NCI-H1694 treated with DMSO at 0.1 percent for 48 hours (cell line): ENCODE measurements at regions not wholly inside any gene's neighbourhood (a gene's known extent, or its start where the extent isn't known, plus 50 kb on each side); places are given as distances from the start of the nearest gene placed in this dataset.

ENCODE experiments used
- DNase-seq: peaks from one replicate; lab custom pipeline; 2025; lab: John Stamatoyannopoulos, UW

- DNase-seq: no peak
Measured at GRCh38 chr16:5903832-5904231, 806.2 kb upstream of the EEF2KMT start.

DNA sequence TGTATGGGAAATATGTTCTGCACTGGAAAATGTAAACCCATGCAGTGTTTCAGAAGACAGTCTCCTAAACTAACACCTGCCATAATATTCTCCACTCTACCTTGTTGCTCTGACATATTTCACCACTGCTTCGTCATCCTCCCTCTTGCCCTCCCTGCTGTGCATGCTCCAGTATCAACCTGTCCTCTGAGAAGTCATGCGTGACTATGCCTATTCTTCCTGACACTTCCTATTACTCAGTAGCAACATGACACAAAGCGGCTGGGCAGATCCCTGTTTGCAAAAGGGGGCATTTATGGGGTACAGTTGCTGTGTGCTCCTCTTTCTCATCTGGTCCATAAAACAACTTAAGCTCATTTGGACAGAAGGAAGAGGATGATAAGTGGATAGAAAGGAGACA, 805.6 kb upstream of the EEF2KMT start:
- DNase-seq: no peak

- no peak for DNase-seq
Measured at GRCh38 chr16:5900046-5900445, 802.5 kb upstream of the EEF2KMT start.

DNA sequence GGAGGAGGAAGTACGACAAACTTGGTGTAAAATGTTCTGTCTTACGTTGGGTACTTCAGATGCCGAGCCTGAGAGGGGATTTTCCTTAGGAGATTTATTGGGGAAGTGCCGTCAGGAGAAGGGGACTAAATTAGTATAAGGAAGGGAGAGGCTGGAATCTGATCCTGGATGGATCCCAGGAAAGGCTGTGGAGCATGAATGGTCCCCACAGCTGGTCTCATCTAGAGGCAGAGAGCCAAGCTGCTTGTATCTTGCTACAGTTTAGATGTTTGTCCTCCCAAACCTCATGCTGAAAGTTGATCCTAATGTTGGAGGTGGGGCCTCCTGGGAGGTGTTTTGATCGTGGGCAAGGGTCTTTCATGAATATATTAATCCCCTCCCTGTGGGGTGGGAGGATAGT, 798.4 kb upstream of the EEF2KMT start:
- no peak for DNase-seq

GRCh38 chr16:5895137-5895536, 797.5 kb upstream of the EEF2KMT start:
- no peak for DNase-seq

DNA sequence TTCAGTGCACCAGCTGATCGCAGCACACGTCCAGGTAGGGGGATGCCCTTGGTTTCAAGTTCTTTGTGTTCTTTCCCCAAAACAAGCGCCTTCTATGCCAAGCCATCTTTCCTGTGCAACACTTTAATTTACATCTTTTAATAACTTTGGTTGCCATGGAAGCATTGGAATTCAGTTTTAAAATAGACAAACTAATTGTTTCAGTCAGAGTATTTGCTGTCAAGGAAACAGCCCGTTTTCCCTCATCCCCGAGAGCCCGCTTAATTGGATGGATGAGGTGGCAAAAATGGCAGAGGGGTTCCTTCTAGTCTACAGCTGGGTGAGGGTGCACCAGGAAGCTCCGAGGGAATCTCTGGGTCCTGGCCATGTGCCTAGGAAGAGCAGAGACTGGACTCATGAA, 793.7 kb upstream of the EEF2KMT start:
- DNase-seq: no peak

DNA sequence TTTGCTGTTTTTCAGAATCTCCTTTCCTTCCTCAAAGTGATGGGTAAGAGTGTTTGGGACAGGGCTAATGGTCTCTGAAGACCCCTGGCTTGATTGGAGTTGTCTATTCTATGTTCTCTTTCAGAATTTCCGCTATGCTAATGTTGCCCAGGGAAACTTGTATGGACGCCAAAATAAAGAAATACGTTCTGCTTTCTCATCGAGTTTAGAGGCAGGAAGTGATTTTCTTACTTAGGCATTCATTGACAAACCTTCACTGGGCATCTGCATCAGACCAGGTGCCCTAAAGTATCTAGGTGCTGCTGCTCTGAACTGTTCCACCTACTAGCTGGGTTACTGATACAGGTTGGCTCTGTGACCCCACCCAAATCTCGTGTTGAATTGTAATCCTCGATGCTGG, 787.9 kb upstream of the EEF2KMT start:
- no peak for DNase-seq

DNA sequence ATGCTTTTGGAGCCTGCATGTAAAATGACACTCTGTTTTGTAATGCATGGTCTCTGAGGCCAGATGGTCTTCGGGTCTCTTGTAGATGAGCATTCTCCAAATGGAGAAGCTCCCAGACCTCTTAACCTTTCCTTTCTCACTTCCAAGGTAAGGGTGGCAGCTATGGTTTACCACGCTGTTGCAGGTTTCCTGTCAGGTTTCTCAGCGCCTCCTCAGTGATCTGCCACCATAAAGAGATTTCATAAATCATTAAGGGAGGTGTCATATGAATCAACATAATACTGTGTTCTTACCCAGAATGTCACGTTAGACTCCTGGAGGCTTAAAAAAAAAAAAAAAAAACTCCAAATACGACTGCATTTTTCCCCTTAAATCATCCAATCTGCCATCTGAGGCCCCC, 787.4 kb upstream of the EEF2KMT start:
- DNase-seq: no peak

DNA sequence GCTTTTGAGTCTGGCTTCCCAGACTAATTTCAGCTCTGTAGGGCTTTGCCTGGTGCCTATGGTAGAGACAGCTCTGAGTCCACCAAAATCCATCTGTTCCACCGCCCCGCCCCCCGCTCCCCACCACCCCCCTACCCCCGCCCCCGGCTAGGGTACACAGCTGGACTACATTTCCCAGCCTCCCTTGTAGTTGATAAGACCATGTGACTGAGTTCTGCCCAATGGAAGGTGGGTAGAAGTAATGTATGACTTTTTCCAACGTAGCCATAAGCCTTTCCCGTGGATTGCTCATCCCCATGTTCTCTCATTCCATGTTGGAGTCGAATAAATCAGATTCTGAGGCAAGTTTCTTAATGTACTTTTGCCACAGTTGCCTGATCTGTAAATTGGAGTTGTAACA, 786.7 kb upstream of the EEF2KMT start:
- DNase-seq: no peak

DNA sequence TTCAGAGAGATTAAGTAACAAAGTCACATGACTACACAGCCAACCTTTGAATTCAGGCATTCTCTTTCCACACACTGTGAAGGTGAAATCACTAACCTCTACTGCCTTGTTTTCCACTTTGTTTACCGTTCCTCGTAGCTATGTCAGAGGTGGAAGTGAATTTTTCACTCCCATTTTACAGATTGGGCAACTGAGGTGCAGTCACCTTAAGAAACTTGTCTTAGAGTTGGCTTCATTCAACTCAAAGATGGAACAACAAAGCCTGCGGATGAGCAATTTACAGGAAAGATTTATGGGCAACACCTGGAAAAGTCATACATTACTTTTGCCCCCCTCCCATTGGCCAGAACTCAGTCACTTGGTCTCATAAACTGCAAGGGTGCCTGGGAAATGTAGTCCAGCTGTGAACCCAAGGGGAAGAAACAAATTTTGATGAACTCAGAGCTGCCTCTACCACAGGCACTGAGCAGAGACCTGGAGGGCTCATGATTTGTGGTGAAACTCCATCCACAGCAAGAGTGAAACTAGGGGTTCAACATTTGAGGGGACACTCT, 784.6 kb upstream of the EEF2KMT start:
- DNase-seq: no peak

- DNase-seq: no peak
Measured at GRCh38 chr16:5875416-5875815, 777.8 kb upstream of the EEF2KMT start.

- no peak for DNase-seq
Measured at GRCh38 chr16:5874899-5875298, 777.3 kb upstream of the EEF2KMT start.

- no peak for DNase-seq
Measured at GRCh38 chr16:5873221-5873620, 775.6 kb upstream of the EEF2KMT start.

- no peak for DNase-seq
Measured at GRCh38 chr16:5870886-5871691, 773.5 kb upstream of the EEF2KMT start.

- DNase-seq: no peak
Measured at GRCh38 chr16:5867250-5867649, 769.7 kb upstream of the EEF2KMT start.

DNA sequence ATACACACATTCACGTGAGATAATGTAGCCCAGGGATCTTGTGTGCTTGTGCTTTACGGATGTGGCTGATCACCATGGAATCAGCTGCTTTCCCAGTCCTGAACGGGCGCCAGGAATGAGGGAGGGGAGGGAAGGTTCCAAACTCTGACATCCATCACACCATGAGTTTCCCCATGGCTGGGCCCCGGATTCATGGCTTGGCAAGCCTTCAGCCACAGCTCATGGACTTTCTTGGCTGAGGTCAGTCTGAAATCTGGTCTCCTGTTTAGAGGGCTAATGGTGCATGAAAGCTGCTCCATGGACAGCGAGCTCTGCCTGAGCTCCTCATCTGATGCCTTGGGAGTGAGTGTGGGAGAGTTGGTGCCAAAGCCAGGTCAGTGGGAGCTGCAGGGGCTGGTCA, 767.6 kb upstream of the EEF2KMT start:
- DNase-seq: no peak

GRCh38 chr16:5863071-5863606, 765.5 kb upstream of the EEF2KMT start:
- no peak for DNase-seq

- DNase-seq: no peak
Measured at GRCh38 chr16:5862103-5862840, 764.7 kb upstream of the EEF2KMT start.

DNA sequence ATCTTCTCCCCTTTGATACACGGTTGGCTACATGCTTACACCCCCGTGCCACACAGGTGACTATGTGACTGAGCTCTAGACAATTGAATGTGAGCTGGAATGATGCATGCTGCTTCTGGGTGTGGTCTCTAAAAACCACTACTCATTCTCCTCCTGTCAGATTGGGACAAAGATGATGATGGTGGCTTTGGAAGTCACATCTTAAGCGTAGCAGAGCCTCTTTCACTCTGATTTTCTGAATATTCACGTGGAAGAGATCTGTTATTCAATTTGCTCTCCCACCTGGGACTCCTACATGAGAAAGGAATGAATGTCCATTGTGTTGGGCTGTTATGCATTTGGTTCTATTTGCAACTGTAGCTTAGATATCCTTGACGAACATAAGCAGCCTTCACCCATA, 763.6 kb upstream of the EEF2KMT start:
- no peak for DNase-seq

DNA sequence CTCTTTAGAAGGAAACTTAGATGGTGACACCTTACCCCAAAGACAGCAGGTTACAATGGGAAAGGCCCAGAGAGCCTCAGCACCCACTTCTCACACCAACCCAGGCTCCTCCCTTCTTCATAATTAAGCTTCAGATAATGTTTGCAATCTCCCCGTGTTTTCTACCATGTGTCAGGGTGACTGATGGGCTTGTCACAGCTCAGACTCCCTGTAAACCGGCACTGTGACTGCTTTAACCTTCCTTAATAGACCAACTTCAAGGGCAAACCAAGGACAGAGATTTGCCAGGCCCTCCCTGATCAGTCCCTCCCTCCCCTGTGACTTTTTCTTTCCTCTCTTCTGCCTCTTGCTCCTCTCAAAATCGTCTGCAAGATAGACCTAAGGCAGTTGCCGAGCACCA, 760.6 kb upstream of the EEF2KMT start:
- DNase-seq: no peak

- DNase-seq: no peak
Measured at GRCh38 chr16:5854027-5854426, 756.4 kb upstream of the EEF2KMT start.

GRCh38 chr16:5852151-5852550, 754.6 kb upstream of the EEF2KMT start:
- no peak for DNase-seq

DNA sequence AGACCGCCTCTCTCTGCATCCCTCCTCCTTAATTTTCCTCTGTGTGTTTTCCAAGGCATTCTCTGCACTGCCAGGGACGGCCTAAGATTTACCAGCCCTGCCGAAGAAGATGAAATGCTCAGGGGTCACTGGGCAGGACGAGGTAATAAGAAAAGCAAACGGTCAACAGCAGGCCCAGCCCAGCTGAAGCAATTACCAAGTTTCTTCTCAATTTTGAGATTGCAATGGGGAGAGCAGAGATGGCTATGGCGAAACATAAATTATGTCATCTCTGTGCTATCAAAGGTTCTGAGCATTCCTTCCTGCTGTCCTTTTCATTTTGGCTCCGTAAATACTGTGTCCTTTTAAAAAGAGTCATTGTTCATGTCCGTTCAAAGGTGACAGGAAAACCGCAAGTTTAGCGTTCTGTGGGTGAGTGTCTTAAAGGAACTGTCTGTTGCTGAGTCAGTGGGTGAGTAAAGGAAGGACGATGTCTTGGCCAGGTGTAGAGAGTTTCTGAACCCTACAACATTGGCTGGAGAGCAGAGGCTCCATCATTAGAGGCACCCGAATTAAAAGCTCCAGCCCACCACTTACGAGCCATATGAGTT, 753.9 kb upstream of the EEF2KMT start:
- DNase-seq: no peak
